ENCODE measurements at regions not wholly inside any gene's neighbourhood (a gene's known extent, or its start where the extent isn't known, plus 50 kb on each side); places are given as distances from the start of the nearest gene placed in this dataset.

DNA sequence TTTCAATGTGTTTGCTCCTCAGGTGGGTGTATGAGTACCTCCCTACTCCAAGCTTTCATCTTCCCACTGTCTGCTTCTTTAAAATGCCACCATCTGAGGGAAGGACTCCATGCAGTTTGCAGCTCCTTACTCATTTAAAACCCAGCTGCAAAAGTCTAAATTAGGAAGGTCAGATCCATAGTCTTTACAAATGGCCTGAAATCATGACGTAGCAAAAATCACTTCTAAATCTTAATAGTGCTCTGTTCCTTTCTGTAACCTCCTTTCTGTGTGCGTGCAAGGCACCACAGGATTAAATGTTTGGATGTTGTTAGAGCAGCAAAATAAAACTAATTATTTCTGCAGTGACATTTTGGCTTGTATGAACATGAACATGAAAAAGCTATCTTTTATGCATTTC lies 366.9 kb upstream of the IGFBP3 start:
- no peaks in the 10 kb centered on the region for H3K79me2 ChIP-seq (replicated peaks; ENCODE audit: insufficient read depth)
- no peaks in the 10 kb centered on the region for H3K27me3 ChIP-seq (ENCODE audit: insufficient read depth)
- ATAC-seq (no peak), DNase-seq (ENCODE audit: low spot score) (no peak)
- Mint-ChIP-seq H3K27me3 (ENCODE audit: insufficient read depth, low read depth, poor library complexity) (no peaks in the 10 kb centered on the region), H3K27ac (no peak overlapping the region), H3K36me3 (ENCODE audit: low read depth) (no peaks in the 10 kb centered on the region), H3K4me1 (peaks cover 17% of the 10 kb centered on the region), H3K9me3 (no peaks in the 10 kb centered on the region), H3K4me3 (no peak overlapping the region)
- H3F3A ChIP-seq (replicated peaks; ENCODE audit: low read depth) = no peaks in the 10 kb centered on the region
- H3K4me2 ChIP-seq = no peak overlapping the region
- H4K20me1 ChIP-seq (replicated peaks; ENCODE audit: insufficient read depth) = no peaks in the 10 kb centered on the region
- no peaks in the 10 kb centered on the region for H3K36me3 ChIP-seq (ENCODE audit: insufficient read depth)
- no peaks in the 10 kb centered on the region for H3K4me1 ChIP-seq (ENCODE audit: insufficient read depth)
- no peak for TF ChIP-seq EZH2 (IDR thresholded peaks at IDR 0.05; ENCODE audit: low read depth, unreplicated experiment)
- TF ChIP-seq, protein P1, sequence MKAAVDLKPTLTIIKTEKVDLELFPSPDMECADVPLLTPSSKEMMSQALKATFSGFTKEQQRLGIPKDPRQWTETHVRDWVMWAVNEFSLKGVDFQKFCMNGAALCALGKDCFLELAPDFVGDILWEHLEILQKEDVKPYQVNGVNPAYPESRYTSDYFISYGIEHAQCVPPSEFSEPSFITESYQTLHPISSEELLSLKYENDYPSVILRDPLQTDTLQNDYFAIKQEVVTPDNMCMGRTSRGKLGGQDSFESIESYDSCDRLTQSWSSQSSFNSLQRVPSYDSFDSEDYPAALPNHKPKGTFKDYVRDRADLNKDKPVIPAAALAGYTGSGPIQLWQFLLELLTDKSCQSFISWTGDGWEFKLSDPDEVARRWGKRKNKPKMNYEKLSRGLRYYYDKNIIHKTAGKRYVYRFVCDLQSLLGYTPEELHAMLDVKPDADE (IDR thresholded peaks at IDR 0.05) = no peak
- TF ChIP-seq EZH2phosphoT487 (IDR thresholded peaks at IDR 0.05; ENCODE audit: unreplicated experiment) = no peak
- TF ChIP-seq STAT1 (IDR thresholded peaks at IDR 0.05; ENCODE audit: unreplicated experiment) = no peak
- no peak for TF ChIP-seq ZNF331 (CRISPR knock-in tag; IDR thresholded peaks at IDR 0.05; ENCODE audit: low read depth)
- TF ChIP-seq ZNF462 (CRISPR knock-in tag; IDR thresholded peaks at IDR 0.05) = no peak
- TF ChIP-seq, protein P2, sequence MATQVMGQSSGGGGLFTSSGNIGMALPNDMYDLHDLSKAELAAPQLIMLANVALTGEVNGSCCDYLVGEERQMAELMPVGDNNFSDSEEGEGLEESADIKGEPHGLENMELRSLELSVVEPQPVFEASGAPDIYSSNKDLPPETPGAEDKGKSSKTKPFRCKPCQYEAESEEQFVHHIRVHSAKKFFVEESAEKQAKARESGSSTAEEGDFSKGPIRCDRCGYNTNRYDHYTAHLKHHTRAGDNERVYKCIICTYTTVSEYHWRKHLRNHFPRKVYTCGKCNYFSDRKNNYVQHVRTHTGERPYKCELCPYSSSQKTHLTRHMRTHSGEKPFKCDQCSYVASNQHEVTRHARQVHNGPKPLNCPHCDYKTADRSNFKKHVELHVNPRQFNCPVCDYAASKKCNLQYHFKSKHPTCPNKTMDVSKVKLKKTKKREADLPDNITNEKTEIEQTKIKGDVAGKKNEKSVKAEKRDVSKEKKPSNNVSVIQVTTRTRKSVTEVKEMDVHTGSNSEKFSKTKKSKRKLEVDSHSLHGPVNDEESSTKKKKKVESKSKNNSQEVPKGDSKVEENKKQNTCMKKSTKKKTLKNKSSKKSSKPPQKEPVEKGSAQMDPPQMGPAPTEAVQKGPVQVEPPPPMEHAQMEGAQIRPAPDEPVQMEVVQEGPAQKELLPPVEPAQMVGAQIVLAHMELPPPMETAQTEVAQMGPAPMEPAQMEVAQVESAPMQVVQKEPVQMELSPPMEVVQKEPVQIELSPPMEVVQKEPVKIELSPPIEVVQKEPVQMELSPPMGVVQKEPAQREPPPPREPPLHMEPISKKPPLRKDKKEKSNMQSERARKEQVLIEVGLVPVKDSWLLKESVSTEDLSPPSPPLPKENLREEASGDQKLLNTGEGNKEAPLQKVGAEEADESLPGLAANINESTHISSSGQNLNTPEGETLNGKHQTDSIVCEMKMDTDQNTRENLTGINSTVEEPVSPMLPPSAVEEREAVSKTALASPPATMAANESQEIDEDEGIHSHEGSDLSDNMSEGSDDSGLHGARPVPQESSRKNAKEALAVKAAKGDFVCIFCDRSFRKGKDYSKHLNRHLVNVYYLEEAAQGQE (IDR thresholded peaks at IDR 0.05; ENCODE audit: unreplicated experiment) = no peak
- TF ChIP-seq NANOG (IDR thresholded peaks at IDR 0.05; ENCODE audit: borderline replicate concordance) = no peak
- no peak for TF ChIP-seq ZNF114 (CRISPR knock-in tag; IDR thresholded peaks at IDR 0.05)
- TF ChIP-seq JUNB (IDR thresholded peaks at IDR 0.05; ENCODE audit: unreplicated experiment) = no peak
- TF ChIP-seq CTCF (conservative IDR thresholded peaks at IDR 0.05; ENCODE audit: low read depth in 2 of 2) = no peak
- H3K4me3 ChIP-seq = no peak overlapping the region
- no peak overlapping the region for H2AFZ ChIP-seq
- H3K27ac ChIP-seq (ENCODE audit: low read depth) = no peak overlapping the region
- H3K9me2 ChIP-seq (ENCODE audit: insufficient read depth) = no peaks in the 10 kb centered on the region
